ENCODE measurements at regions not wholly inside any gene's neighbourhood (a gene's known extent, or its start where the extent isn't known, plus 50 kb on each side); places are given as distances from the start of the nearest gene placed in this dataset.

GRCh38 chr13:97114651-97115050 lies 107.5 kb upstream of the MBNL2 start:
- DNase-seq (ENCODE audit: low read depth in 2 of 2), result no peak
- Histone ChIP-seq H3K27me3 (ENCODE audit: control insufficient read depth, insufficient read depth, low read length) (no peaks in the 10 kb centered on the region), H4K20me1 (ENCODE audit: control insufficient read depth, extremely low read depth, insufficient read depth, low read length) (no peaks in the 10 kb centered on the region), H3K4me2 (ENCODE audit: extremely low read depth, insufficient read depth, low read length) (peak overlapping the region; percentile 49), H3K9me3 (ENCODE audit: control insufficient read depth, insufficient read depth, low read depth, low read length) (no peaks in the 10 kb centered on the region), H3K79me2 (ENCODE audit: control insufficient read depth, insufficient read depth, low read length) (no peaks in the 10 kb centered on the region), H2AFZ (ENCODE audit: low read length) (peak overlapping the region; percentile 33), H3K4me3 (replicated peaks in 1 of 4; ENCODE audit: control extremely low read depth in 1 of 4, insufficient read depth in 1 of 4, low read depth in 3 of 4, low read length in 4 of 4) (peak overlapping the region in 2 of 4 experiments; percentile 1 to 15), H3K27ac (ENCODE audit: insufficient read depth, low read length) (no peak overlapping the region), H3K36me3 (ENCODE audit: control insufficient read depth, insufficient read depth, low read length) (no peaks in the 10 kb centered on the region), H3K9ac (ENCODE audit: insufficient read depth, low read length) (no peak overlapping the region), H3K4me1 (ENCODE audit: control insufficient read depth, extremely low read depth, insufficient read depth, low read length) (peaks cover 9% of the 10 kb centered on the region)
- TF ChIP-seq EZH2 (IDR thresholded peaks at IDR 0.05; ENCODE audit: low read length, missing control alignments), result no peak
- TF ChIP-seq CTCF (conservative IDR thresholded peaks at IDR 0.05 in 1 of 2, IDR thresholded peaks at IDR 0.05 in 1 of 2; ENCODE audit: low read depth in 1 of 2, low read length in 2 of 2), result no peak

DNA sequence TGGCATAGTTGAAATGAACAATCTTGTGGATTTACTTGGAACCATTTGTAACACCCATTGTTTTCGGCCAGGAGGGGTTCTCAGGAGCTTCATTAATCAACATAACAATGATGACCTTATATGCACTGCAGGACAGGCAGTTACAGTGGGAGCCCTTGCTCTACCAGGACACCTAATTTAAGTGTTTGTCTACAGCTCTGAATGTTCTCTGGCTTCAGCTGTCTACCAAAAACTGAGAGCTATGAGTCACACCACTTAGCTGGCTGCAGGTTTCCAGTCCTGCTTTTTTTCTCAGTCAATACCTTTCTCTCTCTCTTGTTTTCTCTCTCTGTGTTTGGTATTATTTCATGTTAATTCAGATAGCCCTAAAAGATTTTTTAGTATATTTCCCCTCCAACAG lies 105.4 kb upstream of the MBNL2 start:
- no peaks in the 10 kb centered on the region for H3K79me2 ChIP-seq (ENCODE audit: control insufficient read depth, insufficient read depth, low read length)
- TF ChIP-seq CTCF (conservative IDR thresholded peaks at IDR 0.05 in 1 of 2, IDR thresholded peaks at IDR 0.05 in 1 of 2; ENCODE audit: low read depth in 1 of 2, low read length in 2 of 2) (no peak), EZH2 (IDR thresholded peaks at IDR 0.05; ENCODE audit: low read length, missing control alignments) (no peak)
- H2AFZ ChIP-seq (ENCODE audit: low read length), result no peak overlapping the region
- H3K9ac ChIP-seq (ENCODE audit: insufficient read depth, low read length), result no peak overlapping the region
- no peak overlapping the region for H3K4me2 ChIP-seq (ENCODE audit: extremely low read depth, insufficient read depth, low read length)
- H3K4me1 ChIP-seq (ENCODE audit: control insufficient read depth, extremely low read depth, insufficient read depth, low read length), result peaks cover 9% of the 10 kb centered on the region
- H3K27ac ChIP-seq (ENCODE audit: insufficient read depth, low read length), result no peak overlapping the region
- H3K36me3 ChIP-seq (ENCODE audit: control insufficient read depth, insufficient read depth, low read length), result no peaks in the 10 kb centered on the region
- no peaks in the 10 kb centered on the region for H4K20me1 ChIP-seq (ENCODE audit: control insufficient read depth, extremely low read depth, insufficient read depth, low read length)
- H3K9me3 ChIP-seq (ENCODE audit: control insufficient read depth, insufficient read depth, low read depth, low read length), result no peaks in the 10 kb centered on the region
- no peak overlapping the region for H3K4me3 ChIP-seq (replicated peaks in 1 of 4; ENCODE audit: control extremely low read depth in 1 of 4, insufficient read depth in 1 of 4, low read depth in 3 of 4, low read length in 4 of 4)
- DNase-seq (ENCODE audit: low read depth in 2 of 2), result peak; percentile 54 to 80
- no peaks in the 10 kb centered on the region for H3K27me3 ChIP-seq (ENCODE audit: control insufficient read depth, insufficient read depth, low read length)

DNA sequence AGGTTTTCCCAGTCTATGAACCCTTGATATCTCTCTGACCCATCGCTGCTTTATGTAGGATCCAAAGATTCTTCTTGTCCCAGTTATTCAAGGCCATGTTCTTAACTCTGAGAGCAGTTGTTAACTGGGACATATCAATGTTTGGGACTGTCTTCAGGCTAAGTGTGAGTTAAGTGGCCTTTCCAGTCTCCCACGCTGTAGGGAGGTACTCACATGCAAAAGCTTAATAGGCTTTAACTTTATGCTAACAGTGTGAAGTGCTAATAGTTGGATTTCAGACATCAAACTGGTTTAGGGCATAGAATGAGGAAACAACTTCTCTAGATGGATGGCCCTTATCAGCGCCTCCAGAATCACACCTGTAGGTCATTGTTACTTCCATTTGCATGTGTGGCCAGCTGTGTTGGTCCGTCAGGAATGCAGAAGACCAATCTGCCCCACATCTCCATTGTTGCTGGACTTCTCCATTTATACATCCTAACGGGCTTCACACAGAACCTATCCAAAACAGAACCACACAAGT lies 104.7 kb upstream of the MBNL2 start:
- H3K27me3 ChIP-seq (ENCODE audit: control insufficient read depth, insufficient read depth, low read length), result no peaks in the 10 kb centered on the region
- no peaks in the 10 kb centered on the region for H3K79me2 ChIP-seq (ENCODE audit: control insufficient read depth, insufficient read depth, low read length)
- peaks cover 9% of the 10 kb centered on the region for H3K4me1 ChIP-seq (ENCODE audit: control insufficient read depth, extremely low read depth, insufficient read depth, low read length)
- no peak for DNase-seq (ENCODE audit: low read depth in 2 of 2)
- H3K4me2 ChIP-seq (ENCODE audit: extremely low read depth, insufficient read depth, low read length), result no peak overlapping the region
- H3K9ac ChIP-seq (ENCODE audit: insufficient read depth, low read length), result no peak overlapping the region
- H2AFZ ChIP-seq (ENCODE audit: low read length), result no peak overlapping the region
- H3K9me3 ChIP-seq (ENCODE audit: control insufficient read depth, insufficient read depth, low read depth, low read length), result no peaks in the 10 kb centered on the region
- H4K20me1 ChIP-seq (ENCODE audit: control insufficient read depth, extremely low read depth, insufficient read depth, low read length), result no peaks in the 10 kb centered on the region
- H3K27ac ChIP-seq (ENCODE audit: insufficient read depth, low read length), result no peak overlapping the region
- H3K4me3 ChIP-seq (replicated peaks in 1 of 4; ENCODE audit: control extremely low read depth in 1 of 4, insufficient read depth in 1 of 4, low read depth in 3 of 4, low read length in 4 of 4), result no peak overlapping the region
- TF ChIP-seq EZH2 (IDR thresholded peaks at IDR 0.05; ENCODE audit: low read length, missing control alignments) (no peak), CTCF (conservative IDR thresholded peaks at IDR 0.05 in 1 of 2, IDR thresholded peaks at IDR 0.05 in 1 of 2; ENCODE audit: low read depth in 1 of 2, low read length in 2 of 2) (no peak)
- H3K36me3 ChIP-seq (ENCODE audit: control insufficient read depth, insufficient read depth, low read length), result no peaks in the 10 kb centered on the region

All from fibroblast of lung (primary cell).